ENCODE measurements at regions not wholly inside any gene's neighbourhood (a gene's known extent, or its start where the extent isn't known, plus 50 kb on each side); places are given as distances from the start of the nearest gene placed in this dataset.

DNA sequence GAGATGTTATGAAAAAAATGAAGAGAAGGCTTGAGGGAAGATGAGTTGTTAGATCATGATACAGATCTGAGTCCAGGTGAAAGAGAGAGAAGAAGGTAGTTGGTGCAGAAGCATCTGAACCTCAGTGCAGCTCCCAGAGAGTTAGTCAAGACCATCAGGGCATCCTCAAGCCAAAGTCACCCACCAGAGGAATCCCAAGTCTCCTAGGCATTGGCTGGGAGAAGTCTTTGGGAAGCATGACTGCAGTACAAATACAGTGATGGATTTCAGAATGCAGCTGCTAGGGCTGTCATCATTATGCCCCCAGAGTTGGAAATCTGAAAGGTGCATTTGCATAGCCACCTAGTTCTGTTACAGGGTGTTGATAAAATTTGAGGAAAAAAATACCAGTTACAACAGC lies 59.7 kb upstream of the GALNT18 start:
- POLR2A ChIA-PET = no interaction called here

More for the DNA sequence above, 59.7 kb upstream of the GALNT18 start:
- Histone ChIP-seq H3K9me3 (replicated peaks; ENCODE audit: control insufficient read depth, insufficient read depth, low read length) (no peaks in the 10 kb centered on the region), H3K9ac (replicated peaks; ENCODE audit: extremely low read depth, insufficient read depth, low read length) (no peak overlapping the region), H2AFZ (ENCODE audit: low read depth, low read length) (no peak overlapping the region), H3K4me1 (ENCODE audit: control insufficient read depth, extremely low read depth, insufficient read depth, low read length) (no peaks in the 10 kb centered on the region), H3K79me2 (ENCODE audit: control insufficient read depth, insufficient read depth, low read length) (no peaks in the 10 kb centered on the region), H3K27ac (ENCODE audit: insufficient read depth, low read depth, low read length) (no peak overlapping the region), H4K20me1 (replicated peaks; ENCODE audit: control insufficient read depth, extremely low read depth, insufficient read depth, low read length) (no peaks in the 10 kb centered on the region), H3K36me3 (ENCODE audit: control insufficient read depth in 2 of 2, extremely low read depth in 1 of 2, insufficient read depth in 2 of 2, low read length in 2 of 2) (no peaks in the 10 kb centered on the region), H3K4me3 (replicated peaks in 1 of 3; ENCODE audit: insufficient read depth in 1 of 3, low read depth in 1 of 3, low read length in 3 of 3) (no peak overlapping the region), H3K9me1 (replicated peaks; ENCODE audit: control insufficient read depth, extremely low read depth, insufficient read depth, low read length) (no peaks in the 10 kb centered on the region), H3K27me3 (ENCODE audit: control insufficient read depth in 2 of 2, insufficient read depth in 2 of 2, low read length in 2 of 2) (peaks cover 0 to 2% of the 10 kb centered on the region in 2 experiments), H3K4me2 (ENCODE audit: insufficient read depth, low read length) (no peak overlapping the region)
- BruUV-seq (replicated peaks) = no TSS peak
- CTCF ChIA-PET = no interaction called here
- intact Hi-C loops (cut with micrococcal nuclease) (no loop called here), dilution Hi-C loops (cut with MboI; ENCODE audit: extremely low pct_ligation_motif_present, low sequenced_read_pairs) (no loop called here)
- no peak for TF ChIP-seq JUN (IDR thresholded peaks at IDR 0.05; ENCODE audit: borderline replicate concordance, insufficient read depth, insufficient read length, low read depth)
- TF ChIP-seq, protein P1, sequence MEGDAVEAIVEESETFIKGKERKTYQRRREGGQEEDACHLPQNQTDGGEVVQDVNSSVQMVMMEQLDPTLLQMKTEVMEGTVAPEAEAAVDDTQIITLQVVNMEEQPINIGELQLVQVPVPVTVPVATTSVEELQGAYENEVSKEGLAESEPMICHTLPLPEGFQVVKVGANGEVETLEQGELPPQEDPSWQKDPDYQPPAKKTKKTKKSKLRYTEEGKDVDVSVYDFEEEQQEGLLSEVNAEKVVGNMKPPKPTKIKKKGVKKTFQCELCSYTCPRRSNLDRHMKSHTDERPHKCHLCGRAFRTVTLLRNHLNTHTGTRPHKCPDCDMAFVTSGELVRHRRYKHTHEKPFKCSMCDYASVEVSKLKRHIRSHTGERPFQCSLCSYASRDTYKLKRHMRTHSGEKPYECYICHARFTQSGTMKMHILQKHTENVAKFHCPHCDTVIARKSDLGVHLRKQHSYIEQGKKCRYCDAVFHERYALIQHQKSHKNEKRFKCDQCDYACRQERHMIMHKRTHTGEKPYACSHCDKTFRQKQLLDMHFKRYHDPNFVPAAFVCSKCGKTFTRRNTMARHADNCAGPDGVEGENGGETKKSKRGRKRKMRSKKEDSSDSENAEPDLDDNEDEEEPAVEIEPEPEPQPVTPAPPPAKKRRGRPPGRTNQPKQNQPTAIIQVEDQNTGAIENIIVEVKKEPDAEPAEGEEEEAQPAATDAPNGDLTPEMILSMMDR (IDR thresholded peaks at IDR 0.05; ENCODE audit: extremely low read depth in 1 of 2, insufficient read depth in 1 of 2, low read depth in 1 of 2, low read length in 2 of 2) = no peak
- TF ChIP-seq, protein P2, sequence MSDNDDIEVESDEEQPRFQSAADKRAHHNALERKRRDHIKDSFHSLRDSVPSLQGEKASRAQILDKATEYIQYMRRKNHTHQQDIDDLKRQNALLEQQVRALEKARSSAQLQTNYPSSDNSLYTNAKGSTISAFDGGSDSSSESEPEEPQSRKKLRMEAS (IDR thresholded peaks at IDR 0.05; ENCODE audit: insufficient read depth, insufficient read length) = no peak
- no peak for TF ChIP-seq GATA2 (IDR thresholded peaks at IDR 0.05; ENCODE audit: insufficient read depth, insufficient read length, low read depth, low read length)
- TF ChIP-seq MYC (IDR thresholded peaks at IDR 0.05; ENCODE audit: low read depth, low read length) = no peak
- TF ChIP-seq POLR2AphosphoS5 (IDR thresholded peaks at IDR 0.05; ENCODE audit: insufficient read depth, low read depth, low read length) = no peak
- no peak for TF ChIP-seq EZH2 (IDR thresholded peaks at IDR 0.05; ENCODE audit: borderline replicate concordance, low read depth, low read length, severe bottlenecking)
- TF ChIP-seq FOS (IDR thresholded peaks at IDR 0.05; ENCODE audit: borderline replicate concordance, insufficient read depth, low read length) = no peak
- no peak for TF ChIP-seq POLR2A (IDR thresholded peaks at IDR 0.05; ENCODE audit: low read depth, low read length)
- DNase-seq (ENCODE audit: low read depth, low spot score) (no peak), FAIRE-seq (no peak)

All from endothelial cell of umbilical vein (primary cell).